HEK293 (cell line): ENCODE measurements at regions not wholly inside any gene's neighbourhood (a gene's known extent, or its start where the extent isn't known, plus 50 kb on each side); places are given as distances from the start of the nearest gene placed in this dataset.

Experiments used
- BCL11B ChIP-seq: fragments of 450-650 bp; formaldehyde crosslinking; IDR thresholded peaks from 2 replicates; pipeline ENCODE4 v1.5.1; 2016; ENCODE audit warnings: low read depth, missing biosample characterization, missing genetic modification characterization
- CTCF ChIP-seq: fragments of 450-650 bp; formaldehyde crosslinking; IDR thresholded peaks from 2 replicates; pipeline ENCODE4 v1.5.1; 2016; ENCODE audit warnings: missing biosample characterization, missing genetic modification characterization
- ELK4 ChIP-seq: IDR thresholded peaks from 2 replicates; pipeline ENCODE4 v1.6.1; 2011; ENCODE audit warnings: mild to moderate bottlenecking, low read depth, low read length, borderline replicate concordance
- REST ChIP-seq: fragments of 450-650 bp; formaldehyde crosslinking; IDR thresholded peaks from 2 replicates; pipeline ENCODE4 v1.5.1; 2016; ENCODE audit warnings: missing biosample characterization, missing genetic modification characterization
- ZFP69B ChIP-seq: fragments of 450-650 bp; formaldehyde crosslinking; IDR thresholded peaks from 2 replicates; pipeline ENCODE4 v1.5.1; 2016; ENCODE audit warnings: missing biosample characterization, missing genetic modification characterization
- ZNF146 ChIP-seq: fragments of 450-650 bp; formaldehyde crosslinking; IDR thresholded peaks from 2 replicates; pipeline ENCODE4 v1.5.1; 2016; ENCODE audit warnings: missing biosample characterization, missing genetic modification characterization
- ZNF521 ChIP-seq: fragments of 450-650 bp; formaldehyde crosslinking; IDR thresholded peaks from 2 replicates; pipeline ENCODE4 v1.5.1; 2017; ENCODE audit warnings: missing biosample characterization, mild to moderate bottlenecking, missing genetic modification characterization
- TF ChIP-seq, protein P1 (sequence below): fragments of 450-650 bp; formaldehyde crosslinking; IDR thresholded peaks from 2 replicates; pipeline ENCODE4 v1.5.1; 2016; ENCODE audit warnings: missing biosample characterization, missing genetic modification characterization, low read depth

DNA sequence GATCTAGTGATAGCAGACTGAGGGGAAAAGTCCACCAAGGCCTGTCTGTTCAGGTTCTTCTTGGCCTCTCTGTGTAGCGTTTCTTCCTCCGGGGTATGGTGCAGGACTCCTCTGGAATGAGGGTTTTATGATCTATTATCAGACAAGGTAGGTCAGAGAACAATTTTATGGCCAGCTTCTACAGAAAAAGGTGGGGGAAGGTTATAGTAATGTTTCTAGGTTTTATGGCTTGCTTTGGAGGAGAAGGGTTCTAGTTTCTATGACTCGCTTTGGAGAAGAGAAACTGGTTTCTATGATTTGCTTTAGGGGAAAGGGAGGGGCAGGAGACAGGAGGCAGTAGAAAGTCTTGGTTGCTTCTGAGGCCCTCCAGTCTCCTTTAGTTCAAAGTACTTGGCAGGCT is 144.8 kb upstream of the LAMA2 start:
- TF ChIP-seq, protein P1, sequence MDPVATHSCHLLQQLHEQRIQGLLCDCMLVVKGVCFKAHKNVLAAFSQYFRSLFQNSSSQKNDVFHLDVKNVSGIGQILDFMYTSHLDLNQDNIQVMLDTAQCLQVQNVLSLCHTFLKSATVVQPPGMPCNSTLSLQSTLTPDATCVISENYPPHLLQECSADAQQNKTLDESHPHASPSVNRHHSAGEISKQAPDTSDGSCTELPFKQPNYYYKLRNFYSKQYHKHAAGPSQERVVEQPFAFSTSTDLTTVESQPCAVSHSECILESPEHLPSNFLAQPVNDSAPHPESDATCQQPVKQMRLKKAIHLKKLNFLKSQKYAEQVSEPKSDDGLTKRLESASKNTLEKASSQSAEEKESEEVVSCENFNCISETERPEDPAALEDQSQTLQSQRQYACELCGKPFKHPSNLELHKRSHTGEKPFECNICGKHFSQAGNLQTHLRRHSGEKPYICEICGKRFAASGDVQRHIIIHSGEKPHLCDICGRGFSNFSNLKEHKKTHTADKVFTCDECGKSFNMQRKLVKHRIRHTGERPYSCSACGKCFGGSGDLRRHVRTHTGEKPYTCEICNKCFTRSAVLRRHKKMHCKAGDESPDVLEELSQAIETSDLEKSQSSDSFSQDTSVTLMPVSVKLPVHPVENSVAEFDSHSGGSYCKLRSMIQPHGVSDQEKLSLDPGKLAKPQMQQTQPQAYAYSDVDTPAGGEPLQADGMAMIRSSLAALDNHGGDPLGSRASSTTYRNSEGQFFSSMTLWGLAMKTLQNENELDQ (tag by site-specific recombination), result no peak
- TF ChIP-seq ZNF521 (tag by site-specific recombination) (no peak), ZNF146 (no peak), CTCF (tag by site-specific recombination) (no peak), ELK4 (no peak), REST (tag by site-specific recombination) (no peak), ZFP69B (tag by site-specific recombination) (no peak), BCL11B (no peak)
